ENCODE measurements at regions not wholly inside any gene's neighbourhood (a gene's known extent, or its start where the extent isn't known, plus 50 kb on each side); places are given as distances from the start of the nearest gene placed in this dataset.

GRCh38 chr2:144943986-144944385, 424.1 kb upstream of the ZEB2 start:
- no peak for TF ChIP-seq CTCF (IDR thresholded peaks at IDR 0.05)
- no peak for TF ChIP-seq POLR2A (IDR thresholded peaks at IDR 0.05)
